ENCODE measurements at regions not wholly inside any gene's neighbourhood (a gene's known extent, or its start where the extent isn't known, plus 50 kb on each side); places are given as distances from the start of the nearest gene placed in this dataset.

DNA sequence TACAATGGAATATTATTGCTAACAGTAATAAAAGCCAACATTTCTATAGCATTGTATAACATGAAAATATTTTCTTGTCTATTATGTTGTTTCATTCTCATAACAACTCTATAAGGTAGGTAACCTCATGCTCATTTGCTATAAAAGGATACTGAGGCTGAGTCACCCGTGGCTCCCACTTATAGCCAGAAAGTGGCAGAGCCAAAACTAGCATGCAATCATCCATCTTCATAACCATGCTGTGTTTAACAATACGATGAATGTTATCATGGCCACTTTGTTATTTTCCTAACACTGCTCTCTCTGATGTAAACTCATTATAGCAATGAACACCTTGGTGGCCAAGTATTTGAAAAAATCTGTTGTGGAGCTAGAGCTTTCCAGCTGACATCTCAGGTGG lies 80.8 kb upstream of the JUN start:
- no peak for DNase-seq

DNA sequence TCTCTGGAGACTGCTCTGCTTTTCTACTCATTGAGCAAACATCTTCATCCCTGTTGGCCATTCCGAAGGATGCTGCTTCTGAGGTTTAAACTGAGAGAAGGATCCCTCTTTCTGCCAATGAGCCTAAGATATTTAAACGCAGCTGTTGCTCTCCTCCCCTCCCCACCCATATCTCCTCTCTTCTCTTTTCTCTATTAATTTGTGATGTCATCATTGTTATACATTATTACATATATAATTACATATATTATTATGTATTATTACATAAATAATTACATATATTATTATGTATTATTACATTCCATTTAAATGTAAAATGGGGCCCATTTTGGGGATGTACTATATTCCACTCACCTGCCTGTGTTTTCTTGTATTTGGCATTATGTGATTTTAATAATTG lies 82.7 kb upstream of the JUN start:
- no peak for DNase-seq

- no peak for DNase-seq
Measured at GRCh38 chr1:58869638-58870297, 85.9 kb upstream of the JUN start.

- DNase-seq, result no peak
Measured at GRCh38 chr1:58870298-58870676, 86.4 kb upstream of the JUN start.

GRCh38 chr1:58874342-58874741 lies 90.5 kb upstream of the JUN start:
- no peak for DNase-seq

DNA sequence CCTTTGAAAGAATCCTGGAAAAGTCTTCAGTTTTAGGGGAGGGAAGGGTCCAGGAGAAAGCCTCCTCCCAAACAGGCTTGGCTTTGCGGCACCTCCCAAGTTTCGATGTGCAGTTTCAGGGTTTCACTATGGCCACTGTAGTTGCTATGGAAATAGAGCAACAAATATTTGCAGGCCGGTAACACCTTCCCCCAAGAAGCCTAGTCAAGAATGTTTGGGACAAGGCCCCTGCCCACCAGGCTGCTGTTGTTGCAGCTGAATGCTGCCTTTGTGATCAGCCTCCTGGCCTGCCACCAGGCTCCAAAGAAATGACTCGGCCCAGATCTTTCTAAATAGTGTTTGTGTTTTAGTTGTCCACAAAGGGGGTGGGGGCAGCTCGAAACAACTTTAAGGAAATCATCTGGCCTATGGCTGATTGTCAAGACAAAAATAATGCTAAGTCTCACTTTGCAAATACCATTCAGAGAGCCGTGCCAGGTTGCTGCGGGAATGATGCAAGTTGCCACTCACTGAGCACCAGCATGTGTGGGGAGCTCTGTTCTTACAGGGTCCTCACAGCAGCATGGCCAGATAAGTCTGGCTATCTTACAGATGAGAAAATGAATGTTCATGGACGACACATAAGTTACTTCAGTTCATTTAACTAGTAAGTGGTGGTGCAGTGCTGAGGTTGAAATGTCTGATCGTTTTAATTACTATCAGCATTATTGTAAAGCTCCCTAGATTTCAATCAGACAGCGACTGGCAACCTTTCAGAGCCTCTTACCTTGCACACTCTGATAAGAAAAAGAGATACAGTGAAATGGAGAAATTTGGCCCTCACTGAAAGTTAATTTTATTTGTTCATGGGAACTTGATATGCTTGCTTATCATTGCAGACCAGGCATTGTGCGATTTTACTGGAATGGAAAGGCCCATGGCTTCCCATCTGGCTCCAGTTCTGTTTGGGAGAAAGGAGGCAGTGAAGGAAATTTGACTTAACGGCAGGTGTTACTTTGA lies 91.2 kb upstream of the JUN start:
- no peak for DNase-seq

DNA sequence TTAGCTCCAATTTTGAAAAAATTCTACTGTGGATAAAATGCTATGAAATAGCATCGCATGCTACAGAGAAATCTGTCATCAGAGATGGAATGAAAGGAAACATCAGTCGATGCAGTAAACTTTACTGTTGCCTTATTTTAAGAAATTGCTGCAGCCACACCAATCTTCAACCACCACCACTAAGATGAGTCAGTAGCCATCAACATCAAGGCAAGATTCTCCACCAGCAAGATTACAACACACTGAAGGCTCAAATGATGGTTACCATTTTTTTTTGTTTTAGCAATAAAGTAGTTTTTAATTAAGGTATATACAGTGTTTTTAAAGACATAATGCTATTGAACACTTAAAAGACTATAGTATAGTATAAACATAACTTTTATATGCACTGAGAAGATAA lies 95.6 kb upstream of the JUN start:
- DNase-seq, result no peak

GRCh38 chr1:58880592-58880991 lies 96.7 kb upstream of the JUN start:
- DNase-seq, result no peak

- DNase-seq, result no peak
Measured at GRCh38 chr1:58881471-58881994, 97.7 kb upstream of the JUN start.

DNA sequence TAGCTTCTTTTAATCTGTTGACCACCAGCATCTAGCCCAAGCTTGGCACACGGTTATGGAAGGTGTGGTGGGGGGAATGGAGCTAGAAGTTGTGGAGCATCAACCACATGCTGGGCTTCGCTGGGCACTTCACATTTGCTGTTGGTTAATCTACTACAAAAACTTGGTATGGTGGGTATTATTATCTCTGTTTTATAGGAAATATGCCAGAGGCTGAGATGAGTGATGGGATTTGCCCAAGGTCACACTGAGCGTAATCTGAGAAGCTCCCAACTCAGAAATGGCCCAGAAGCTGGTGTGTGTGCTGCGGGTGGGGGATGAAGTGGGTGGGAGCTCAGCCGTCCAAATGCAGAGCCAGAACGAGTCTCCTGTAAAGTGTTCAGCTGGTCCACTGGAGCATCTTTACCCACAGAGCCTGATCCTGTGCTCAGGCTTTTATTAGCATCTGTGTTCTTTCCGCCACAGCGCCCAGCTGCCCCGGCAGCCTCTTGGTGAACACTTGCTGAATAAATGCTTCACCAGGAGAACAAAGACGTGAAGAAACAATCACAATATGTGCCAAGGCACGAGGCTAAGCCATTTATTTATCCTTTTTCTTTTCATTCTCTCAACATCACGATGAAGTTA lies 98.6 kb upstream of the JUN start:
- no peak for DNase-seq

- no peak for DNase-seq
Measured at GRCh38 chr1:58883037-58883887, 99.4 kb upstream of the JUN start.

DNA sequence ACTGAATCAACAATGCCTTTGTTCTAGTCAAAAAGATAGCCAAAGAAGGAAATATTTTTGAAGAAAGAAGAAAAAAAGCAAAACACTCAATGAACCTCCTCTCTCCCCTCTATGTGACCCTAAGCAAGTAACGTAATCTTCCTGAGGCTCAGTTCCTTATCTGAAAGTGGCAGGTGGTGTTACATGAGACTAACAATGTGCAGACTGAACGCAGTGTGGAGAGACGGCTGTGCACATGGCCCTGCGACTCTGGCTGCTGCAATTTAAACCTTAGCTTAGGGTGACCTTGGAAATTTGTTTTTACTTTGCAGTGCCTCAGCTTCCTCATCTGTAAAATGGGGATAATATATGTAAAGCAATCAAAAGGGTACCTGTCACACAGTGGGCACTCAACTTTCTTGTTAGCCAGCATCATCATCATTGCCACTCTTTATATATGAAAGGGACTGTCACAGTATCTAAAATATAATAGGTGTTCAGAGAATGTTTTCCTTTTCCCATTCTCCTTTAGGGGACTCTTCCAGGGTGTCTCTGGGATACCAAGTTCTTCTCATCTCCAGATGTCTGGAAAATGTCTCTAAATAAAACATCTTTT lies 100.1 kb upstream of the JUN start:
- DNase-seq, result no peak

GRCh38 chr1:58884706-58885661 lies 101.1 kb upstream of the JUN start:
- DNase-seq, result no peak

DNA sequence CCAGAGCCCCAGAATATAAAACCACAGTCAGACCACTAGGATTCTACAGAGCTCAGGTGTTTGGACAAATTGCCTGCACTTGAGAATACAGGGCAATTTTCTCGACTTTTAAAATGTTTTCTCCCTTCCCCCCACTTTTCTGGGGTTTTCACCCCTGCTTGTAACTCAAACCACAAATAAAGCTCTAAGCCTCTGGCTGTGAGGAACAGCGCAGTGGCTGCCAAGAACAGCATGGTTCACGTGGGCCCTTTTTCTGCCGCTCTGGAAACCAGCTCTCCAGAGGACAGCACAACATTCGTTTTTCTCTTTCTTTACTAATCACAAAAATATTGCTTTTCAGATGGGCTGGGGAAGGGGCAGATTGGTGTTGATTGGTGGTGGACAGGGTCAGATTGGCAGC lies 102.2 kb upstream of the JUN start:
- no peak for DNase-seq

DNA sequence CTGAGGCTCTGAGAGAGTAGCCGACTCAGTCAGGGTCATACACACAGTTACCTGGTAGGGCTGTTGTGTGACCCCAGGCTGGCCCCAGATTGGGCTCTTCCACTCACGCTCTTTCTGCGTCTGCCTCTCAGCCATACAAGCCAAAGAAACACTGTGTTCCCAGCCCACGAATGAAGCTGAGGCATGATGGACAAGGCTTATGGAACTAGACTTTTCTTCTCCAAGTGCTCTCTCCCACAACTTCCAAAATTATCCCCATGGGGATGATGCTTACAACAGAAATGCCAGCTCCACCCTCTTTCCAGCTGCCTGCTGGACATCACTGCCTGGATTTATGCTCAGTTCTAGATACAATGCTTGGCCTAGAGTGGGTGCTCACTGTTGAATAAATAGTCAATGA lies 102.8 kb upstream of the JUN start:
- no peak for DNase-seq

DNA sequence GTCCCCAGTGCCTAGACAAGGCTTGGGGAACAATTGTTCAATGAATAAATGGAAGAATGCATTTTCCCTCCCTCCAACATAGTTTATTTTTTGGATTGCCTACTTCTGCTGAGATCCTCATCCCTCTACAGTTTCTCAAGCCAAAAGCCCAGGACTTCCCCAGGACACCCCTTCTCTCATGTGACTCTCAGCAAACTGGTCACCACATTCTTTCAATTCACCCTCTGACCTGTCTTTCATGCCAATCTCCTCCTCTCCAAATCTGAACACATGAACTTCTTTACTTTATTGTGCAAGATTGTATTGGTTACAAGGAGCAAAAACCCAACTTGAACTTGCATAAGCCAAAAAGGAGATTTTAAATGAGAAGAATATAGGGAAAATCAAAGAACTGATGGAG lies 103.2 kb upstream of the JUN start:
- DNase-seq, result no peak

- DNase-seq, result no peak
Measured at GRCh38 chr1:58888833-58889232, 105.0 kb upstream of the JUN start.

- no peak for DNase-seq
Measured at GRCh38 chr1:58890113-58890512, 106.3 kb upstream of the JUN start.

DNA sequence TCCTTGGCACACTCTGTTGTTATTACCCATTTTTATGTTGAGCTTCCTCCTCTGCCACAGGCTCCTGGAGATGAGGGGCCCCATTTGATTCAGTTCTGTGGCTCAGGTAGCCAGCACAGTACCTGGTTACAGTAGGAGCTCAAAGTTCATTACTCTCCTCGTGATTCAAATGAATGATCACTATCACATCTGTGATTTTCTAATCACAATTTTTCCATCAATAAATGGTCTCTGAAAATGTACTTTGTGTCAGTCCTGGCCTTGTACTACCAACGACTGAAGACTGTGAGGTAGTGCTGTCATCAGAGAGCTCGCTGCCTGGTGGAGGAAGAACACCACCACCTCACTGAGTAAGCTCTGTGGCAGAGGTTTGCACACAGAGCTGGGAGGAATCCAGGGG lies 106.8 kb upstream of the JUN start:
- no peak for DNase-seq

DNA sequence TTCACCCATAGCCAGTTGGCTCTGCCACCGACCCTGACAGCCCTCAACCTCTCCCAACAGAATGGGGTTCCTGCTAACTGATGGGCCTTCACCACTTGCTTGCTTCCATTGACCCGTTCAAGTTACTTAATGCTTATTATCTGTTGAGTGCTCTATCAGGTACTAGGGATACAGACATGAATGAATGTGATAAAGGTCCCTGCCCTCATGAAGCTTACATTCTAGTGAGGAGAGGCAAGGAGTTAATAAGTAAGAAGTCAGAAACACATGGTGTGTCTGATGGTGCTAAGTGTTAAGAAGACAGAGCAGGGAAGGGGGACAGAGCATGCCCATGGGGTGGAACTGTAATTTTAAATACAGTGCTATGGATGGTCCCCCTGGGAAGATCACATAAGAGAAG lies 107.5 kb upstream of the JUN start:
- DNase-seq, result no peak

DNA sequence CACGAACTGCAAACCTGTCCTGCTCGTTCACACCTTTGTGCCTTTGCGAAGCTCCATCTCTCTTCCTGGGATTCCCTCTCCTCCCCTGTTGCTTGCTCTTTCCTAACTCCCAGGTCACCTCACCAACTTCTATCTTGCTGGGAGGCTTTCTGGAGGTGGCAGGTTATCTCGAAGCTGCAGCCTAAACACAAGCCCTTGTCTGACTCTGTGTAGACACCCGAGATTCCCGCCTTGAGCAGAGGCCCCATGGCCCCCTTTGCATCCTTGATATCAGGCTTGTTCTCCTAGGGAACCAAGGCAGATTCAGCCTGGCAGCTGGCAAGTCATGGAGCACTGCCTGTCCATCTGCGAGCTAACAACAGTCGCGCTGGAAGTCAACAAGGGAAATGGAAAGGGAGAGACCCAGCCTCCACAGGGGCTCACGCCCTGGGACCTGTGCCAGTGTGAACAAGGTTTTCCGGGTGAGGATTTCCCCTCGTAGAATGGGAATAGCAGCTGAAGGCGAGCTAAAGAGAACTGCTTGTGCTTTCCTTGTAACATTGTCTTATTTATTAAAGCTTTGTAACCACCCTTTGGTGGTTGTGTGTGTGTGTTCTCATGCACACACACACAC lies 109.5 kb upstream of the JUN start:
- DNase-seq, result no peak

Data from KG1 (cell line).